HG03060 (cell line): ENCODE measurements at regions not wholly inside any gene's neighbourhood (a gene's known extent, or its start where the extent isn't known, plus 50 kb on each side); places are given as distances from the start of the nearest gene placed in this dataset.
"Not testable (repeated sequence)": the region's sequence is repeated elsewhere in the genome, so short reads cannot be mapped to it uniquely, and the experiment has no call there.

ENCODE experiments used
- ATAC-seq: cut with Tn5 transposase; IDR thresholded peaks from one replicate; pipeline ENCODE4 v1.9.1; 2021; ENCODE audit warnings: low read depth, moderate number of reproducible peaks; ENCODE audit not compliant: unreplicated experiment

- ATAC-seq, result no peak
Observed at GRCh38 chr3:23701716-23702597, 103.8 kb upstream of the UBE2E1 start.

GRCh38 chr3:23704298-23704697, 101.5 kb upstream of the UBE2E1 start:
- ATAC-seq, result no peak

GRCh38 chr3:23706111-23706510, 99.6 kb upstream of the UBE2E1 start:
- no peak for ATAC-seq

- no peak for ATAC-seq
Observed at GRCh38 chr3:23709987-23710386, 95.8 kb upstream of the UBE2E1 start.

- ATAC-seq, result no peak
Observed at GRCh38 chr3:23710555-23710954, 95.2 kb upstream of the UBE2E1 start.

- peak; percentile 90 for ATAC-seq
Observed at GRCh38 chr3:23711916-23712494, 93.8 kb upstream of the UBE2E1 start.

GRCh38 chr3:23712656-23713559, 92.8 kb upstream of the UBE2E1 start:
- ATAC-seq, result no peak

GRCh38 chr3:23713641-23714040, 92.1 kb upstream of the UBE2E1 start:
- no peak for ATAC-seq

GRCh38 chr3:23720059-23720458, 85.7 kb upstream of the UBE2E1 start:
- no peak for ATAC-seq

GRCh38 chr3:23720885-23721284, 84.9 kb upstream of the UBE2E1 start:
- ATAC-seq, result no peak

GRCh38 chr3:23723141-23723540, 82.6 kb upstream of the UBE2E1 start:
- no peak for ATAC-seq

GRCh38 chr3:23723930-23724329, 81.8 kb upstream of the UBE2E1 start:
- no peak for ATAC-seq

- peak; percentile 56 for ATAC-seq
Observed at GRCh38 chr3:23726811-23727548, 78.8 kb upstream of the UBE2E1 start.

GRCh38 chr3:23728601-23729117, 77.1 kb upstream of the UBE2E1 start:
- ATAC-seq, result no peak

GRCh38 chr3:23729362-23729761, 76.4 kb upstream of the UBE2E1 start:
- not testable (repeated sequence) for ATAC-seq

- ATAC-seq, result no peak
Observed at GRCh38 chr3:23734481-23734880, 71.3 kb upstream of the UBE2E1 start.

GRCh38 chr3:23735062-23735461, 70.7 kb upstream of the UBE2E1 start:
- no peak for ATAC-seq

- no peak for ATAC-seq
Observed at GRCh38 chr3:23735535-23736326, 70.0 kb upstream of the UBE2E1 start.

- no peak for ATAC-seq
Observed at GRCh38 chr3:23738944-23739343, 66.8 kb upstream of the UBE2E1 start.
